HAP-1 (cell line): ENCODE measurements at regions not wholly inside any gene's neighbourhood (a gene's known extent, or its start where the extent isn't known, plus 50 kb on each side); places are given as distances from the start of the nearest gene placed in this dataset.
"Not testable (repeated sequence)": the region's sequence is repeated elsewhere in the genome, so short reads cannot be mapped to it uniquely, and the experiment has no call there.

Experiments
- DNase-seq, 2 experiments: peaks; one replicate each; pipeline ENCODE4 v3.0.0-alpha.2; 2016 to 2020; ENCODE audit warnings: low spot score in 2 of 2
- H3K27me3 ChIP-seq: fragments of 250-450 bp; sonication (Bioruptor Pico); 2 replicates; pipeline ENCODE4 v1.5.1; 2020; ENCODE audit warnings: low read depth, mild to moderate bottlenecking, moderate library complexity
- H3K36me3 ChIP-seq: fragments of 250-450 bp; sonication (Bioruptor Pico); replicated peaks from 2 replicates; pipeline ENCODE4 v1.5.1; 2020; ENCODE audit warnings: mild to moderate bottlenecking
- H3K4me1 ChIP-seq: fragments of 250-450 bp; sonication (Bioruptor Pico); 2 replicates; pipeline ENCODE4 v1.5.1; 2020; ENCODE audit warnings: mild to moderate bottlenecking
- H3K4me3 ChIP-seq: fragments of 250-450 bp; sonication (Bioruptor Pico); 2 replicates; pipeline ENCODE4 v1.5.1; 2020; ENCODE audit warnings: mild to moderate bottlenecking, moderate library complexity
- H3K9me3 ChIP-seq: fragments of 250-450 bp; sonication (Bioruptor Pico); 2 replicates; pipeline ENCODE4 v1.5.1; 2020; ENCODE audit warnings: mild to moderate bottlenecking, moderate library complexity
- in situ Hi-C: fragments of 300-500 bp; cut with MboI; formaldehyde crosslinking; loops from 3 replicates; pipeline ENCODE4 v1.14.3; 2020; ENCODE audit warnings: low sequenced_read_pairs, inconsistent platforms, mixed read lengths

GRCh38 chr14:81584495-81584894 is 50.8 kb upstream of the SEL1L start:
- in situ Hi-C loops = no loop called here
- Histone ChIP-seq H3K27me3 (no peaks in the 10 kb centered on the region), H3K36me3 (no peaks in the 10 kb centered on the region), H3K9me3 (no peaks in the 10 kb centered on the region), H3K4me1 (no peaks in the 10 kb centered on the region), H3K4me3 (no peak overlapping the region)
- DNase-seq = no peak

GRCh38 chr14:81589381-81590065 is 55.9 kb upstream of the SEL1L start:
- H3K27me3 ChIP-seq = no peaks in the 10 kb centered on the region
- H3K9me3 ChIP-seq = no peaks in the 10 kb centered on the region
- H3K4me3 ChIP-seq = no peak overlapping the region
- DNase-seq = peak in 1 of 2 experiments; percentile 25
- no peaks in the 10 kb centered on the region for H3K36me3 ChIP-seq
- no peaks in the 10 kb centered on the region for H3K4me1 ChIP-seq
- in situ Hi-C loops = no loop called here

GRCh38 chr14:81591266-81591665 is 57.6 kb upstream of the SEL1L start:
- H3K4me3 ChIP-seq = no peak overlapping the region
- H3K27me3 ChIP-seq = no peaks in the 10 kb centered on the region
- no peaks in the 10 kb centered on the region for H3K9me3 ChIP-seq
- H3K4me1 ChIP-seq = no peaks in the 10 kb centered on the region
- in situ Hi-C loops = no loop called here
- H3K36me3 ChIP-seq = no peaks in the 10 kb centered on the region
- DNase-seq = no peak

GRCh38 chr14:81594012-81594411 is 60.4 kb upstream of the SEL1L start:
- in situ Hi-C loops = no loop called here
- Histone ChIP-seq H3K4me3 (no peak overlapping the region), H3K9me3 (no peaks in the 10 kb centered on the region), H3K36me3 (no peaks in the 10 kb centered on the region), H3K4me1 (no peaks in the 10 kb centered on the region), H3K27me3 (no peaks in the 10 kb centered on the region)
- DNase-seq = no peak

- H3K4me1 ChIP-seq = no peaks in the 10 kb centered on the region
- H3K9me3 ChIP-seq = no peaks in the 10 kb centered on the region
- no peak overlapping the region for H3K4me3 ChIP-seq
- H3K36me3 ChIP-seq = no peaks in the 10 kb centered on the region
- H3K27me3 ChIP-seq = peaks cover 2% of the 10 kb centered on the region
- DNase-seq = no peak
- in situ Hi-C loops = no loop called here
Observed at GRCh38 chr14:81605660-81606059, 72.0 kb upstream of the SEL1L start.

GRCh38 chr14:81613341-81614045 is 79.8 kb upstream of the SEL1L start:
- no peaks in the 10 kb centered on the region for H3K9me3 ChIP-seq
- no peak for DNase-seq
- H3K27me3 ChIP-seq = no peaks in the 10 kb centered on the region
- no peaks in the 10 kb centered on the region for H3K36me3 ChIP-seq
- H3K4me3 ChIP-seq = no peak overlapping the region
- in situ Hi-C loops = no loop called here
- H3K4me1 ChIP-seq = no peaks in the 10 kb centered on the region

- H3K36me3 ChIP-seq, H3K4me3 ChIP-seq, H3K9me3 ChIP-seq, H3K4me1 ChIP-seq, DNase-seq, in situ Hi-C loops, H3K27me3 ChIP-seq: not testable (repeated sequence)
Observed at GRCh38 chr14:81614302-81614701, 80.6 kb upstream of the SEL1L start.

- no peaks in the 10 kb centered on the region for H3K9me3 ChIP-seq
- H3K4me1 ChIP-seq = peaks cover 3% of the 10 kb centered on the region; the same call in 1 of the 2 replicates
- H3K27me3 ChIP-seq = no peaks in the 10 kb centered on the region
- no peaks in the 10 kb centered on the region for H3K36me3 ChIP-seq
- no peak overlapping the region for H3K4me3 ChIP-seq
- in situ Hi-C loops = no loop called here
- DNase-seq = no peak
Observed at GRCh38 chr14:81618695-81619094, 85.0 kb upstream of the SEL1L start.

- in situ Hi-C loops = no loop called here
- no peak overlapping the region for H3K4me3 ChIP-seq
- DNase-seq = peak in 1 of 2 experiments; percentile 4
- H3K4me1 ChIP-seq = peaks cover 3% of the 10 kb centered on the region; the same call in 1 of the 2 replicates
- no peaks in the 10 kb centered on the region for H3K27me3 ChIP-seq
- no peaks in the 10 kb centered on the region for H3K9me3 ChIP-seq
- H3K36me3 ChIP-seq = no peaks in the 10 kb centered on the region
Observed at GRCh38 chr14:81619816-81620215, 86.2 kb upstream of the SEL1L start.

GRCh38 chr14:81623771-81624396 is 90.2 kb upstream of the SEL1L start:
- H3K4me3 ChIP-seq, H3K9me3 ChIP-seq, DNase-seq, H3K36me3 ChIP-seq, H3K4me1 ChIP-seq, H3K27me3 ChIP-seq, in situ Hi-C loops: not testable (repeated sequence)

GRCh38 chr14:81625343-81625742 is 91.7 kb upstream of the SEL1L start:
- Histone ChIP-seq H3K9me3 (no peaks in the 10 kb centered on the region), H3K36me3 (no peaks in the 10 kb centered on the region), H3K4me1 (no peaks in the 10 kb centered on the region), H3K27me3 (peaks cover 3% of the 10 kb centered on the region; the same call in 1 of the 2 replicates), H3K4me3 (no peak overlapping the region)
- peak in 1 of 2 experiments; percentile 64 for DNase-seq
- in situ Hi-C loops = no loop called here

- Histone ChIP-seq H3K4me3 (no peak overlapping the region), H3K27me3 (peaks cover 2% of the 10 kb centered on the region; the same call in 1 of the 2 replicates), H3K4me1 (no peaks in the 10 kb centered on the region), H3K36me3 (no peaks in the 10 kb centered on the region), H3K9me3 (no peaks in the 10 kb centered on the region)
- no peak for DNase-seq
- in situ Hi-C loops = no loop called here
Observed at GRCh38 chr14:81632157-81632556, 98.5 kb upstream of the SEL1L start.

- no peak for DNase-seq
- H3K36me3 ChIP-seq = no peaks in the 10 kb centered on the region
- H3K9me3 ChIP-seq = no peaks in the 10 kb centered on the region
- in situ Hi-C loops = no loop called here
- no peaks in the 10 kb centered on the region for H3K27me3 ChIP-seq
- H3K4me1 ChIP-seq = no peaks in the 10 kb centered on the region
- H3K4me3 ChIP-seq = no peak overlapping the region
Observed at GRCh38 chr14:81633496-81633895, 99.8 kb upstream of the SEL1L start.

GRCh38 chr14:81637639-81638038 is 104.0 kb upstream of the SEL1L start:
- no peak for DNase-seq
- Histone ChIP-seq H3K9me3 (no peaks in the 10 kb centered on the region), H3K4me1 (no peaks in the 10 kb centered on the region), H3K36me3 (no peaks in the 10 kb centered on the region), H3K27me3 (no peaks in the 10 kb centered on the region), H3K4me3 (no peak overlapping the region)
- in situ Hi-C loops = no loop called here
